ENCODE measurements at regions not wholly inside any gene's neighbourhood (a gene's known extent, or its start where the extent isn't known, plus 50 kb on each side); places are given as distances from the start of the nearest gene placed in this dataset.

DNA sequence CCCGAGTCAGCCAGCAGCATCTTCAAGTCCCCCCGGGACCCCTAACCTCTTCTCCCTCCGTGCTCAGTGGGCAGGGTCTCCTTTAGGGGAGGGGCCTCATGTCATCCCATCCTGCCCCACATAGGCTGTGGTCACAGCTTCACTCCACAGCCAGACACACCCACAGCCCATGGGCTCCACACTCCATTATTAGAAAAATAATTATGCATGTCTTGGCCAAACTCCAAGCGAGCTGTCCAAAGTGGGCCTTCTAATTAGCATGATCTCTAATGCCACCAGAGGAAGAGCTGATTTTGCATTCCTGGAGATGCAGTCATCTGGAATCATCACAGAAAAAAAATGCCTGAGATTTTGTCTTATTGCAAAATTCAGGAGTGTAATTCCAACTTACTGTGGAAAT is 418.2 kb downstream of the IRX2 start:
- TF ChIP-seq, protein P1, sequence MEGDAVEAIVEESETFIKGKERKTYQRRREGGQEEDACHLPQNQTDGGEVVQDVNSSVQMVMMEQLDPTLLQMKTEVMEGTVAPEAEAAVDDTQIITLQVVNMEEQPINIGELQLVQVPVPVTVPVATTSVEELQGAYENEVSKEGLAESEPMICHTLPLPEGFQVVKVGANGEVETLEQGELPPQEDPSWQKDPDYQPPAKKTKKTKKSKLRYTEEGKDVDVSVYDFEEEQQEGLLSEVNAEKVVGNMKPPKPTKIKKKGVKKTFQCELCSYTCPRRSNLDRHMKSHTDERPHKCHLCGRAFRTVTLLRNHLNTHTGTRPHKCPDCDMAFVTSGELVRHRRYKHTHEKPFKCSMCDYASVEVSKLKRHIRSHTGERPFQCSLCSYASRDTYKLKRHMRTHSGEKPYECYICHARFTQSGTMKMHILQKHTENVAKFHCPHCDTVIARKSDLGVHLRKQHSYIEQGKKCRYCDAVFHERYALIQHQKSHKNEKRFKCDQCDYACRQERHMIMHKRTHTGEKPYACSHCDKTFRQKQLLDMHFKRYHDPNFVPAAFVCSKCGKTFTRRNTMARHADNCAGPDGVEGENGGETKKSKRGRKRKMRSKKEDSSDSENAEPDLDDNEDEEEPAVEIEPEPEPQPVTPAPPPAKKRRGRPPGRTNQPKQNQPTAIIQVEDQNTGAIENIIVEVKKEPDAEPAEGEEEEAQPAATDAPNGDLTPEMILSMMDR (IDR thresholded peaks at IDR 0.05; ENCODE audit: extremely low read depth, insufficient read depth, missing control alignments) = no peak
- DNase-seq (ENCODE audit: low spot score) = no peak
- in situ Hi-C loops (cut with MboI; ENCODE audit: low pct_unique_long_range_greater_than_20kb, low sequenced_read_pairs, unreplicated experiment) = no loop called here

- DNase-seq (ENCODE audit: low spot score) = no peak
- in situ Hi-C loops (cut with MboI; ENCODE audit: low pct_unique_long_range_greater_than_20kb, low sequenced_read_pairs, unreplicated experiment) = no loop called here
- TF ChIP-seq, protein P1 (IDR thresholded peaks at IDR 0.05; ENCODE audit: extremely low read depth, insufficient read depth, missing control alignments) = no peak
These were observed 419.0 kb downstream of the IRX2 start for GRCh38 chr5:2332521-2332920.

DNA sequence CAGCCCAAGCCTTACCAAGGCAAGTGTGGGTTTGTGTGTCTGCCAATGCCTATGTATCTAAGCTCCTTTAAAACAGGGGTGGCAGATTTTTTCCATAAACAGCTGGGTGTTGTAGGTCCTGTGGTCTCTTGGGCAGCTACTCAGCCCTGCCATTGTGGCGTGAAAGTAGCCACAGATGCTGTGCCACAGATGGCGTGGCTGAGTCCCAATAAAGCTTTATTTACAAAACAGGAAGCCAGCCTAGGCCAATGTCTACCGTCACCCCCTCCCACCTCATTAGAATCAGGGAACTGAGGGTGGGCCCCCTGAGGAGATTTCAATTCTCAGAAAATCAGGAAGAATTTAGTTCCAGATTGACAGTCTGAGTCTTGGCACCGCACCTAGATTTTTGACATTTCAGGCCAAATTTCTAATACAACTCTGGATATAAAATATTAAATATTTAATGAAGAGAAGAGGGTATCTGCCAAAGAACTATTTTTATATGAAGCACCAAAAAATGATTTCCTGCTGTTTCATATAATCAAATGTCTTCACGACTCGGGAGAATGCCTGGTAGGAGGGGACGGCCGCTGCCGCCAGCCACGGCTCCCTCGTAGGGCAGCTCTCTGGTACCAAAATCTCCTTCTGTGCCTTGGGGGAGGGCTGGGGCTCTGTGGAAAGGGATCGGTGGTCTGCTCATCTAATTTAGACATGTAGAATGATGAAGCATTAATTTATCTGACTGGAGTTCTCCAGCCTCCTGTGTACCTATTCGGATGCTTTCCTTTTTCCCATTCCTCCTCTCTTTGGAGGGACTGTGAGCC is 420.9 kb downstream of the IRX2 start:
- in situ Hi-C loops (cut with MboI; ENCODE audit: low pct_unique_long_range_greater_than_20kb, low sequenced_read_pairs, unreplicated experiment) = no loop called here
- no peak for DNase-seq (ENCODE audit: low spot score)
- TF ChIP-seq, protein P1 (IDR thresholded peaks at IDR 0.05; ENCODE audit: extremely low read depth, insufficient read depth, missing control alignments) = no peak

DNA sequence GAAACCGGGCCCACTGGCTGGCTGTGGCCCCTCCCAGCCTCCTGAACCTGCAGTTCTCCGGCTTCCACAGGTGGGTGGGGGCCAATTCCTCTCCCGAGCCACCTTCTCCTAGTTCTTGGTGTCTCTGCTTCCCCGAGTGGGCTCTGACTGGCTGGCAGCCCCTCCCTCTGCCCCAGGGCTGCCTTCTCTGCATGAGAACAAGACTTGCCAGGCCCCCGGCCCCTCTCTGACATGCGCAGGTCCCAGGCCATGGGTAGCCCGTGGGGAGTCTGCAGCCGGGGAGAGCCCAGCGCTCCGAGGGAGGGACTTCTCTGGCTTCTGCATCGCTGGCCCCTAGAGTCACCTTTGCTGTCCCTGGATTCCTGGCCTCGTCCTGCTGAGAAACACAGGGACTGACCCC is 421.7 kb downstream of the IRX2 start:
- in situ Hi-C loops (cut with MboI; ENCODE audit: low pct_unique_long_range_greater_than_20kb, low sequenced_read_pairs, unreplicated experiment) = no loop called here
- DNase-seq (ENCODE audit: low spot score) = no peak
- TF ChIP-seq, protein P1 (IDR thresholded peaks at IDR 0.05; ENCODE audit: extremely low read depth, insufficient read depth, missing control alignments) = no peak

GRCh38 chr5:2326601-2327000 is 424.9 kb downstream of the IRX2 start:
- no peak for DNase-seq (ENCODE audit: low spot score)
- TF ChIP-seq, protein P1 (IDR thresholded peaks at IDR 0.05; ENCODE audit: extremely low read depth, insufficient read depth, missing control alignments) = no peak
- in situ Hi-C loops (cut with MboI; ENCODE audit: low pct_unique_long_range_greater_than_20kb, low sequenced_read_pairs, unreplicated experiment) = no loop called here

- in situ Hi-C loops (cut with MboI; ENCODE audit: low pct_unique_long_range_greater_than_20kb, low sequenced_read_pairs, unreplicated experiment) = no loop called here
- TF ChIP-seq, protein P1 (IDR thresholded peaks at IDR 0.05; ENCODE audit: extremely low read depth, insufficient read depth, missing control alignments) = no peak
- DNase-seq (ENCODE audit: low spot score) = no peak
These were observed 426.7 kb downstream of the IRX2 start for GRCh38 chr5:2324788-2325187.

Measured in GM13977 (cell line).